ENCODE measurements at regions not wholly inside any gene's neighbourhood (a gene's known extent, or its start where the extent isn't known, plus 50 kb on each side); places are given as distances from the start of the nearest gene placed in this dataset.

DNA sequence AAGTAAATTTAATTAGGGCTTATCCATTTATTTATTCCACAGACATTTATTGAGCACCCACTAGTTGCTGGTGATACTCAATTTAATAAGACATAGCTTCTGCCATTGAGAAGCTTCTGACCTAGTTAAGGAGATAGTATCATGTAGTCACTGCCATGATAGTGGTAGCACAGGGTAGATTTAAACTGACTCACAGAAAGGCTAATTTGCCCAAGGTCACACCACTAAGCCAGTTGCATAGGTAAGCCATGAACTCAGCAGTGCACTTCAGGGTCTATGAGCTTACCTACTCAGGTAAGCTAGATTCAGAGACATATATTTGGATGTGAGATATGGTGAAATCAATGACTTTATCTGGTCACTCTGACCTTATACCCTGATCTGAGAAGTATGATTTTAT, 168.4 kb downstream of the TNFSF18 start:
- H3K27ac ChIP-seq: no peak overlapping the region

DNA sequence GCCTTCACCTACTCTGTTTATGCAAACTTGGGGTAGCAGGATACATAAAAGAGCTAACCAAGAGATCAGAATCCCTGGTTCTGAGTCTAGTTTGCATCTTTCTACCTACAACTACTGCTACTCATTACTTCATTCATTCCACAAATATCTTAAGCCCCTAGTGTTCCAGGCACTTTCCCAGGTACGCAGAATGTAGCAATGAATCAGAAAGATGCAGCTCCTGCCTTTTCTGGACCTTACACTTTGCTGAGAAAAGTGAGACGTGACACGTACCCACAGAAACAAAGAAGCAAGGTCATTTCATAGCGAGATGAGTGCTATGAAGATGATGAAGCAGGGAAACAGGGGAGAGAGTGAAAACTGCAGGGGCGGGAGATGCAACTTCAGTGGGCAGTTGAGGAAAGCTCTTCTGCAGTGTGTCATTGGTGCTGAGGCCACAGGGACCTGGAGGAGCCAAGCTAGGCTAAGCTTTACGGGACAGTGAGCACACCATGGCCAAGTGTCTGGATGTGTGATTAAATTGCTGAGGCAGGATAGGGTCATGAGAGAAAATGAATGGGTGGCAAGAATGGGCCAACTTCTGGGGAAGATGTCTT, 167.9 kb downstream of the TNFSF18 start:
- DNase-seq (ENCODE audit: low read depth, low spot score): no peak
- no peak overlapping the region for H3K27ac ChIP-seq

More for the DNA sequence above, 168.4 kb downstream of the TNFSF18 start:
- no peak for DNase-seq (ENCODE audit: low read depth, low spot score)

DNA sequence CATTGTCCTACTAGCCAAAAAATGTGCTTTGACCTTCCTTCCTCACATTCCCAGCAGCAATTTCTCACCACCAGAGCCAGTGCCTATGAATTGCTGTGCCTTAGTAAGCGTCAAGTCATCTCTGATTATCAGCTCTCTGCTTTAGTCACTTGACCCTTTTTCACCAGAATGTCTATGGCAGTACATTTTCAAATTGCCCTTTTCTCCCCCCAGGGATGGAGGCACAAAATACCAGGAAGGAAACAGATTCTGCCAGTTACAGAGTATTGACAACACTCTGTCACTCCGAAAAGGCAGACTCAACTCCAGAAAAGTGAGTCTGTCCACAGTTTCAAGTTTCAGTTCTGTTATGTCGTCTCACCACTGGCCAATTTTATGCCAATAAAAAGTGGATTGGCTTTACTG, 167.4 kb downstream of the TNFSF18 start:
- H3K27ac ChIP-seq: no peak overlapping the region
- no peak for DNase-seq (ENCODE audit: low read depth, low spot score)

DNA sequence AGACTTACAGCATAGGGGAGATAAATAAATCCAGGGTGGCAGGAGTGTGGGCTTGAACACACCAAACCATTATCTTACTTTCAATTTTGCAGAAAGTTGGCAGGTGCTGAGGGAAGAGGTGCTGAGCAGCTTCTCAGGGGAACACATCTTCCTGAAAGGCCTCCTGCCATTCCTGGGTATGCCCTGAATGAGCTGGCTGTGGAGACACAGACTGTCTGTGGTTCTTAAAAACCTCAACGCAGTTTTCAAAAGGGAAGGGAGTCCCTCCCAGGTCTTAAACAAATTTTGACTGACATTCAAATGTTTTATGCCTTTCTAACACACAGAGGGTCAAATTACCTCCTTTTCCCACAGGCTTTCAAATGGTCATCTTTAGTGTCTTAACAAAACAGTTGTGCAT, 166.9 kb downstream of the TNFSF18 start:
- DNase-seq (ENCODE audit: low read depth, low spot score): no peak

DNA sequence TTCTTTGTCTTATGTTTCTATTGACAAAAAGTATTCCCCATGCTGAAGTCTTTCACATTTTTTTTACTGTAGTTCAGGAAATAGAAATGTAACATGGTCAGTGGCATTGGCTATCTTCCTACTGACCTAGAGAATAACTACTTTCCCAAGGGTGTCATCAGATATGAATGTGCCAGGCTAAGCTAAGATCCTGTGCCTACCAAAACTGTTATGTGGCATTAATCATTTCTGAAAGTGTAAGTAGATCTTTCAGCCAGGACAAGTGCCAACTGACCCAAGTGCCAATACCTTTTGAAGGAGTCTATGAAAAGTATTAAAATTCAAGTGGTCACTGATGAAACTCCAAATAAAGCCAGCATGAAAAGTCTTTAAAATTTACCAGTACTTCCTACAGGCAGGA, 165.3 kb downstream of the TNFSF18 start:
- no peak overlapping the region for H3K27ac ChIP-seq
- no peak for DNase-seq (ENCODE audit: low read depth, low spot score)

More for the DNA sequence above, 166.9 kb downstream of the TNFSF18 start:
- H3K27ac ChIP-seq: no peak overlapping the region

DNA sequence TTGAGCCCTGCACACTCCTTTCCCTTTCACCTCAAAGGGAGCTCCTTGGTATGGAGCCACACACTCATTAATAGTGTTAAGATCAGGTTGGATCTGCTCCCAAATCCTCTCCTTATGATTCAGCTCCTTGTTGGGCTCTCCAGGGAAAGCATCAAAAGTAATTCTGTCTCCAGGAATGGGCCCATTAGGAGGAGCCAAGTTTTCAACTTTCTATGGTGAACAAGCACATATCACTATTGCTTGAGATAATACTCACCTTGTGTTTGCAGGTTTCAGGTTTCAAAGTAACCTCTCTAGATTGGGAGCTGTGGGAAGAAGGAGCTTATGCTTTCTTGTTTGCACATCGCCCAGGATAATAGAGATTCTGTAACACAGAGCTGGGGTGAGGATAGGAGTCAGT, 164.8 kb downstream of the TNFSF18 start:
- H3K27ac ChIP-seq: no peak overlapping the region
- DNase-seq (ENCODE audit: low read depth, low spot score): no peak

DNA sequence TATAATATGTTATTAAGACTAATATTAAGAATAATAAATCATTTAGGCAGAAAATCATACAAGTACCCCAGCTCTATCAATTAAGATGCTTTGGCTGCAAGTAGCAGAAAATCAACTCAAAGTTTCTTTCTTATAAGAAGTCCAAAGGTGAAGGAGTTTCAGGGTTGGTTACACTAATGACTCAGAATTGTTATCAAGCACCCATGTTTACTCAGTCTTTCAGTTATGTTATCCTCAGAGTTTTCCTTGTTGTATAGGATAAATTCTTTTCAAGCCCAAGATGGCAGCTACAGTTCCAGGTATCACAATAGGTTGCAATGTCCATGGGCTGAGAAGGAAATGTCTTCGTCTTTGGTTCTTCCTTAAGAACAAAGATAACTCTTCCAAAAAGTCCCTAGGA, 163.6 kb downstream of the TNFSF18 start:
- no peak for DNase-seq (ENCODE audit: low read depth, low spot score)
- no peak overlapping the region for H3K27ac ChIP-seq

DNA sequence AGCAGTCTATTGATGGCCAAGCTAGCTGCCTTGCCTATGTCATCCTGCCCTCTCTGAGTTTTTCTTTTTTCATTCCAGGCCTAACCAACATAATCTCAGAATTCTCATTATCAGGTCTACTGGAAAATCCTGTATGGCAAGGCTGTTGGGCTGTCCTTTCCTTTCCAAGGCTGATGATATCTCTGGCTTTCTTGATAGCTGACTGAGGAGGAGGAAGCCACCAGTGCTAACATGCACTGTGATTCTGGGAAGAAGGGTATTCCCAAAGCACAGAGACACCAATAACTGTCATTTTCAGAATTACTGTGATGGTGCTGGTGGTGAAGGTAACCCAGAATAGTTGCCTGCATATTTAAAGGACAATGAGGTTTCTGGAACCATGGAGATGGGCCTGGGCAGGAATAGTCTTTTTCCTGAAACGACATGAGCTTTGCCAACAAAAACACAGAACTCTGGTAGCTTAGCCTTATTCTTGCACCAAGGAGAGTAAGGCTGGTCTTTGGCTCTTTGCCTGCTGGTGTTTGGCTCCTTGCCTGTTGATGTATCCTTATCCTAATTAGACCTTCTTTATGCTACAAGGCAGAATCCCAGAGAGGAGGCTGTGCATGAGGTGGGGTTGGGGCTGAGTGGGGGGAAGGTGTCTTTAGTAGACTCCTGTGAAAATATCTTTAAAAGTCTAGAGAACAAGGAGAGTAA, 157.4 kb downstream of the TNFSF18 start:
- DNase-seq (ENCODE audit: low read depth, low spot score): no peak
- no peak overlapping the region for H3K27ac ChIP-seq

DNA sequence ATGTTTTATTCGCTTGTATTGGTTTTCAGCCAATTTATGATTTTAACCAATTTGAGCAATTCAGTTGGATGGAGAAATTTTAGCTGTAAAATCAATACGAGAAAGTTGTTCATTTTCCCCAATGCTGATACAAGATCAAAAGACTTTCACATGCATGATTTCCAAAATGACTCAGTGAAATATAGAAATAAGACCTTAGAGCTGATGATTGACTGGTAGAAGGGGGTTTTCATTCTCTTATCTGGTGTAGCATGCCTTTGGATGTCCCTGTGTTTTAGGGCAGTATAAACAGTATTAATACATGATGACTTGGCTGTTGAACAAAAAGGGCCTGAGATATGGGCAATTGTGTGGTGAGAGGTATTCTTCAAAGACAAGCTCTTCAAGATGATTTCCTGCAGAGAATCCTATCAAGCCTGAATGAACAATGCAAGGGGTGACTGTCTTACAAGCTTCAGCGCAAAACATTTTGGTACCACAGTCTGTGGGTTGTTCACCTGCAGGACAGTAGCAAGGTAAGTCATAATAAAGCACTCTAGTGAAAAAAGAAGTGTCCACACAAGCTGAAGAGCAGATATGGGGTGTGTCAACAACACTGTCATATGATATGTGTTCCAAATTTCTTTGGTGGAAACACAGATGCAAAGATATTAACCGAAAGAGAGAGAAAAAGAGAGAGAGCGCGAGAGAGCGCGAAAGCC, 156.2 kb downstream of the TNFSF18 start:
- H3K27ac ChIP-seq: no peak overlapping the region
- DNase-seq (ENCODE audit: low read depth, low spot score): no peak

DNA sequence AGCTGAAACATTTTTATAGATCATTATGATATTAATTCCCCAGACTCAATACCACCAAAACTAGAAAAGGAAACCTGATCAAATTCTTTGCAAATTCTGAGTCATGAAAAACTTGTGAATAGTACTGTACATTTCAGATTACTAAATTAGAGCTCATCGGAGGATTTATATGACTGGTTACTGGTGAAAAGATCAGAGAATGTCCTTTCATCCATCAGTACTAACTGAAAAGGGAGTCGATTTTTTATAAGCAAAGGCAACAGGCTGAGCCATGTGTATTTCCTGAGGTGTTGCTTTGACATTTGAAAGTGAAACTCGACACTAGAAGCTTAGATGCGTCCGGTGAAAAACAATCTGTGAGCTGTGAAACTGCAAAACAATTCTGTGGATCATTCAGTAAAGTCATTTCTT, 155.7 kb downstream of the TNFSF18 start:
- no peak for DNase-seq (ENCODE audit: low read depth, low spot score)
- H3K27ac ChIP-seq: no peak overlapping the region

DNA sequence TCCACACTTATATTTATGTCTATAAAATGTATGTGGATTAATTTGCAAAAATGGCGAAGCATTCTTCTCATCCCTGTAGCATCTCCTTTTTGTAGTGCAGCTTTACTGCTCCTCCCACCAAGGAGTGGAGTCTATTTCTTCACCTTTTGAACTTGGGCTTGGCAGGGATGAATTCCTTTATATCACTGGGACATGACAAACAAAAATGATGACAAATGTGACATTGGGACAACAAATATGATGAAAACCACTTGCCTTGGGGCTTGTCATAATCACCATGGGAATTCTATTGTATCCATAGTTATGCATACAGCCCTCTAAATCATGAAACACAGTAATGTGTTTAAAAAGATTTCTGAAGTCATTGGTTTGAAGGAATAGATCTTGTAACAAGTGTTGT, 155.0 kb downstream of the TNFSF18 start:
- H3K27ac ChIP-seq: no peak overlapping the region
- no peak for DNase-seq (ENCODE audit: low read depth, low spot score)

DNA sequence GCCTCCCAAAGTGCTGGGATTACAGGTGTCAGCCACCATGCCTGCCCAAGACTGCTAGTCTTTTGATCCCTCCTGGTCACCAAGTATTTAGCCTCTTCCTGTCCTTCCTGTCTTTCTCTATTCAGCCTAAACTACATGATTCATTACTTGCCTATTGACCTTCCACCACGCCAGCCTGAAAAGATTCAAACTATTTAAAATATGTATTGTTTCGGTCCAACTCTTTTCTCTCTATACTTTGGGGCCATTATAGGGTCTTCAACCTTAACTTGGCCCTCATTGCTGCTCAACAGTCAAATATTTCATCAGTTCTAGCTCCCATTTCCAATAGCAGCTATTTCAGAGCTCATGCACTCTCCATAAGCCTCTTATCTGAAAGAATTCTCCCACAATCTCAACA, 153.0 kb downstream of the TNFSF18 start:
- peak overlapping the region; percentile 23 for H3K27ac ChIP-seq
- DNase-seq (ENCODE audit: low read depth, low spot score): no peak

DNA sequence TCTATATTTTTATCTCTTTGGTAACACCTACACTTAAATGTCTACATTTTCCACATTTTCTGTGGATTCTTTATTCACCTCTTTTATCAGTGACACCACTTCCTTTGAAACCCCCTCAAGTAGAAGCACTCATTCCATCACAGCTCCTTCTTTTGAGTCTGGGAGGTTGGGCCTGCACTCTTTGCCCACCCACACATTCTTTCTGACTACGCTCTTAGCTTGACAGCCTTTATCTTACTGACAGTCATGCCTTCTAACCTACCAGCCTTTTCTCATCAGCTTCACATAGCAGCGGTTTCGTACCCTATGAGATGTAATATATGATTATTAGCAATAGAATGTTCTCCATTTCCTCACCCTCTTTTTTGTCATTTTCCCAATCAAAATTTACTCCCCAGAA, 151.9 kb downstream of the TNFSF18 start:
- no peak overlapping the region for H3K27ac ChIP-seq

DNA sequence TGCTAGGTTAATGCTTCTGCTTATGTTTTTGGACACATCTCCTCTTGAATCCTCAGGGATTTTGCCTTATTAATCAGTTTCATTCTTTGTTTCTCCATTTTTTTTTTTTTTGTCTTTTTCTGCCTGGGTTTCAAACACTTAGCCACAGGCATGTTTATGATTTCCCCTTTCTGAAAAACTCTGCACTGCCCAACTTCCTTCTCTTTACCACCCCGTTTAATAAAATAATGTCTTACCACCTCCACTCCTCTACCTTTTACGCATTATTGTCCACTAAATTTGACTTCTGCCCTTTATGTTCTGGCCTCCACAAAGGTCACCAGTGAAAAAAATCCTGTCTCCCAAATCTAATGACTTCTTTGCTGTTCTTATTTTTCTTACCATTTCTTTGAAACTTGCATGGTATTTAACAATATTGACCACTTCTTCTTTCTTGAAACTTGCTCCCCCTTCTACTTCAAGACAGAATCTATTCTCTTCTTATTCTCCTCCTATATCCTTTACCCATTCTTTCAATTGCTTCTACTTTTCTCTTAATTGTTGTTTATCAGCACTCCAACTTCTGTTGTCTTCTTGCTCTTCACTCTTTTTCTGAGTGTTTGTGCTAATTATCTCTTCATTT, 150.3 kb downstream of the TNFSF18 start:
- DNase-seq (ENCODE audit: low read depth, low spot score): no peak
- H3K27ac ChIP-seq: no peak overlapping the region

More for the DNA sequence above, 151.9 kb downstream of the TNFSF18 start:
- DNase-seq (ENCODE audit: low read depth, low spot score): no peak

DNA sequence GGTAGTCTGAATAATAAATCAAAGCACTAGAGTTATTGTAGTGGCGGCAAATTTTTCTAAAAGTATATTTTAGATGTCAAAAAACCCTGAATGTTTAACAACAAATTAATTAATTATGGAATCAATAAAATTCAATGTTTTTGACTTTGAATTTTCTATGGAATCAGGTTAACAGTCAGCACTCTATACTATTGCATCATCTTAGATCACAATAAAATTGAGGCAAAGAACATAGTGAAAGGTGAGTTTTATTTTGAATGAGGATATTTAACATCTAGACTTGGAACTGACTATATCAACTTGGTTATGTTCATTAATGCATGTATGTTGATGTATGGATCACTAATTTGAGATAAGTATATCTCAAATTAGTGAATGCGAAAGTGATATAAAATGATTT, 148.5 kb downstream of the TNFSF18 start:
- peak overlapping the region; percentile 93 for H3K27ac ChIP-seq
- no peak for DNase-seq (ENCODE audit: low read depth, low spot score)

DNA sequence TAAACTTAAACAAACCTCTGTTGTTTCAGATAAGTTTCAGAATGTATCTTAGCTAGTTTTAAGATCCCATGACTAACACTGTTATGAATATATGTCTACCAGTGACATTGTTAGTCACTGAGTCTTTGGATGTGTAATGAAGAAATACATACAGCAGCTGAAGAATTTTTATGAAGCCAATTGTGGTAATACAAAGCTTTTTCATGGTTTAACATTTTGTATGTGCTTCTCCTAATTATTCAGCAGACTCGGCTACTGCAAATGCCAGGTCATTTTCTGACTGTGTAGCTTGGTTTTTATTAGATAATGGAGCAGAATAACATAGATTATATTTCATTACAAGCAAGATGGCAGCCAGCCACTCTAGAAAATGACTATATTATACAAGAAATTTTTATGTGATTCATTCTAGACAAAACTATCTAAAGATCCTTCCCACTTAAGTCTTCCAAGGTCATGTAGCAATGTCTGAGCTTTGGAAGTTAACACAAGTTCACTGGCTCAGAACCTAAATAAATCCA, 147.8 kb downstream of the TNFSF18 start:
- peak overlapping the region; percentile 93 for H3K27ac ChIP-seq
- DNase-seq (ENCODE audit: low read depth, low spot score): peak; percentile 50

DNA sequence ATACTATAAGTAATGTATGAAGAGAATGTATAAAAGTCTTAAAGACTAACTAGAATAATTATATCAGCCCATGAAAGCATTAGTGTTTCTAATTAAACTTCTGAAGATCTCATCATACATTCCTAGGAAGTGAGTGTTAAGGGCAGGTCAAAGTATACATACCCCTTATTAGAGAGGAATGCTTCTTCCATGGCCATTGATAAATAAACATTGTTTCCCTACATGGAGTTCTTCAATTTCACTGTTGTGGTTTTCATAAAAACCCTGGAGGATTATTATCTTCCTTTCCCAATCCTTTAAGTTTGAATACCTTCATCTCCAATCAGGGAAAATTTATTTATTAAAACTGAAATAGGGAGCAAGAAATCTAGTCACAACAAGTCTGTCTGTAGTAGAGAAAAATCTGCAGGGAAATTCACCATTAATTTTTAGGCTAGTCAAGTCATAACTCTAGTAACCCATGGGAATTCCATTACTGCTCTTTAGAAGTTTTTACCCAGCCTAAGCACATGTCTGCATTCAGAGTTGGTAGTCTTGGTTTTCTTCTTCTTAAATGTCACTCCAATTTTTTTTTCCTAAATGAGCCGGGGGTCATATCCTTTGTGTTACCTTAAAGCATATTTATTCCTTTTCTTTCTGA, 147.0 kb downstream of the TNFSF18 start:
- no peak for DNase-seq (ENCODE audit: low read depth, low spot score)
- peak overlapping the region; percentile 93 for H3K27ac ChIP-seq

DNA sequence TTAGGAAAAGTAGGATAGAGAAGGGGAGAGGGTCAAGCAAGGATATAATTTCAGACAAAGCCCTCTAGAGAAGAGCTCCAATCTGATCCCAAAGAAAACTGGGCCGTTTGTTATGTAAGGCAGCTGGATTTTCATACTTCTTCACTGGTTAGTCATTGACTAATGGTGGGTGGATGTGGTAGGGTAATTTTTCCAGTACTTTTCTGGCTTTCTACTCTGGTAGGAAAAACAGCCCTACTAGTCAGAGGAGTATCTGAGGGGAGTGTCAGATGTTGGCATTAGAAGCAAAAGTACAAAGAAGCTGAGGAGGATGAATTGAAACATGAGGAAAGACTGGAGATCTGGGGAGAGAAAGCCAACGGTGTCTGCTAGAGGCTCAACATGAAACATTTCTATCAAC, 145.3 kb downstream of the TNFSF18 start:
- no peak for DNase-seq (ENCODE audit: low read depth, low spot score)
- no peak overlapping the region for H3K27ac ChIP-seq

DNA sequence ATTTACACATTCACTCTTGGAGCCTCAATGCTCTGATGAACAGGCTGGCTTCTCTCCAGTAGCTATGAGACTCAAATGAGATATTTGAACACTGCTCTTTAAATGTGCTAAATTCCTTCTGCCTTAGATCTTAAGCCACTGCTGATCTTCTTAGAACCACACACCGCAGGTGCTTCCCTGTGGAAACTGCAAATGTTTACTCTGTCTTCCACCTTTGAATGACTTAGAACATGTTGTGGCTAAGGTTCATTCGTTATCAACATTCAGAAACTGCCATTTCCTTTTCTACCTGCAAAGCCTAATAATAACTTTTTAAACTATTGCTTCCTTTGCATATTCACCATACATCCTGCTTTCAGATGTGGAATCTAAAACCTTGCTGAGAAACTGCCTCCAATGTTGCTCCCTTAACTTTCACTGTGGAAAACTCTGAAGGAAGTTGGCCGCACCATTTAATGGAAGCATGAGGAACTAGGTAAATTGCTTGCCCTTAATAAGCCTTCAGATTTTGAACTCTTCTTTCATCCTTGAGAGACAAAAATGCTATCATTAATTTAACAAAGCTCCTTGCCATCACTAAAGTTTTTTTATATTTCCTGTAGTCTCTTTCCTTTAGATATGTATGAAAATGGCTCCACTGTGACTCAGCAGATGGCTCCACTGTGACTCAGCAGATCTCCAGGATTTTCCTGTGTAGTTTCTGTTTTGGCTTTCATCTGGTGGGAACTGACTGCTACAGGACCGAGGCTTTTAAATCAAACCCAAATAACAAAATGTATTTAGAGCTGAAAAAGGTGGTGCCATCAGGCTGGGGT, 143.8 kb downstream of the TNFSF18 start:
- peak overlapping the region; percentile 87 for H3K27ac ChIP-seq

More for the DNA sequence above, 143.8 kb downstream of the TNFSF18 start:
- peak; percentile 76 for DNase-seq (ENCODE audit: low read depth, low spot score)

Data from epithelial cell of prostate (primary cell).